Sigmoid colon (tissue), 6 donors: ENCODE measurements at regions not wholly inside any gene's neighbourhood (a gene's known extent, or its start where the extent isn't known, plus 50 kb on each side); places are given as distances from the start of the nearest gene placed in this dataset.

Experiments
- DNase-seq: peaks from one replicate; pipeline ENCODE4 v3.0.0-alpha.2; 2019
- H3K27ac ChIP-seq, 4 donors: fragments of 200-600 bp; sonication (generic); one replicate each; pipeline ENCODE4 v1.5.1; 2016 to 2019; ENCODE audit warnings: mild to moderate bottlenecking in 1 of 4
- H3K27me3 ChIP-seq, 3 donors: fragments of 200-600 bp; sonication (generic); one replicate each; pipeline ENCODE4 v1.5.1; 2019; ENCODE audit warnings: mild to moderate bottlenecking in 1 of 3
- H3K36me3 ChIP-seq, 4 donors: fragments of 200-600 bp; sonication (generic); one replicate each; pipeline ENCODE4 v1.5.1; 2016 to 2019
- H3K4me1 ChIP-seq, 4 donors: fragments of 200-600 bp; sonication (generic); one replicate each; pipeline ENCODE4 v1.5.1; 2017 to 2019
- H3K4me3 ChIP-seq, 4 donors: fragments of 200-600 bp; sonication (generic); one replicate each; pipeline ENCODE4 v1.5.1; 2017 to 2019; ENCODE audit warnings: mild to moderate bottlenecking in 2 of 4, moderate library complexity in 1 of 4
- H3K9me3 ChIP-seq, 4 donors: fragments of 200-600 bp in 3 of 4; sonication (generic) in 3 of 4; one replicate each; pipeline versions ENCODE4 v1.5.1 to v1.6.1; 2013 to 2019
- CTCF ChIP-seq, 4 experiments: fragments of 450-650 bp in 3 of 4; fragments of 200-600 bp in 1 of 4; IDR thresholded peaks; one replicate each; pipeline ENCODE4 v1.5.1; 2016 to 2019; ENCODE audit warnings: antibody characterized with exemption in 4 of 4, mild to moderate bottlenecking in 3 of 4, moderate library complexity in 2 of 4
- EP300 ChIP-seq, 4 donors: sonication (generic); formaldehyde crosslinking; IDR thresholded peaks; one replicate each; pipeline ENCODE4 v1.6.1; 2017; ENCODE audit warnings: antibody characterized with exemption in 4 of 4
- POLR2A ChIP-seq, 2 donors: fragments of 450-650 bp; IDR thresholded peaks; one replicate each; pipeline ENCODE4 v1.6.1; 2016; ENCODE audit warnings: antibody characterized with exemption in 2 of 2, mild to moderate bottlenecking in 2 of 2, moderate library complexity in 2 of 2
- POLR2AphosphoS5 ChIP-seq, 4 donors: sonication (generic); formaldehyde crosslinking; IDR thresholded peaks; one replicate each; pipeline ENCODE4 v1.6.1; 2017; ENCODE audit warnings: antibody characterized with exemption in 4 of 4
- WGBS, 2 donors: extraction: QIAGEN DNeasy Blood & Tissue Kit; methylation state at CpG; one replicate each; pipeline ENCODE4 v1.1.7; 2013; 5-methylcytosine and 5-hydroxymethylcytosine counted together
- intact Hi-C: fragments of 100-400 bp; cut with DNase I; formaldehyde crosslinking; loops from one replicate; pipeline ENCODE4 v1.15.1; 2023
- donor health status: healthy with polysubstance abuse.
- donor health status: healthy.

GRCh38 chr4:4695497-4695896 lies 153.6 kb upstream of the STX18 start:
- DNase-seq: no peak
- WGBS, 2 donors: 92 to 96% methylated on average over 1 of the region's 1 CpG
- Histone ChIP-seq H3K27me3 (no peaks in the 10 kb centered on the region), H3K27ac (no peak overlapping the region), H3K36me3 (no peaks in the 10 kb centered on the region), H3K4me3 (no peak overlapping the region), H3K4me1 (peaks cover 0 to 7% (median 0%) of the 10 kb centered on the region in 4 donors), H3K9me3 (no peaks in the 10 kb centered on the region)
- TF ChIP-seq POLR2A (IDR thresholded peaks at IDR 0.05) (no peak), CTCF (IDR thresholded peaks at IDR 0.05) (no peak), EP300 (IDR thresholded peaks at IDR 0.05) (no peak), POLR2AphosphoS5 (IDR thresholded peaks at IDR 0.05) (no peak)
- intact Hi-C loops: no loop called here

- TF ChIP-seq EP300 (IDR thresholded peaks at IDR 0.05) (no peak), POLR2AphosphoS5 (IDR thresholded peaks at IDR 0.05) (no peak), POLR2A (IDR thresholded peaks at IDR 0.05) (no peak), CTCF (IDR thresholded peaks at IDR 0.05) (no peak)
- H3K27ac ChIP-seq: no peak overlapping the region
- H3K27me3 ChIP-seq: no peaks in the 10 kb centered on the region
- no peak for DNase-seq
- peaks cover 0 to 7% (median 0%) of the 10 kb centered on the region in 4 donors for H3K4me1 ChIP-seq
- intact Hi-C loops: no loop called here
- no peaks in the 10 kb centered on the region for H3K9me3 ChIP-seq
- H3K36me3 ChIP-seq: no peaks in the 10 kb centered on the region
- H3K4me3 ChIP-seq: no peak overlapping the region
Observed at GRCh38 chr4:4694827-4695226, 153.0 kb upstream of the STX18 start.

DNA sequence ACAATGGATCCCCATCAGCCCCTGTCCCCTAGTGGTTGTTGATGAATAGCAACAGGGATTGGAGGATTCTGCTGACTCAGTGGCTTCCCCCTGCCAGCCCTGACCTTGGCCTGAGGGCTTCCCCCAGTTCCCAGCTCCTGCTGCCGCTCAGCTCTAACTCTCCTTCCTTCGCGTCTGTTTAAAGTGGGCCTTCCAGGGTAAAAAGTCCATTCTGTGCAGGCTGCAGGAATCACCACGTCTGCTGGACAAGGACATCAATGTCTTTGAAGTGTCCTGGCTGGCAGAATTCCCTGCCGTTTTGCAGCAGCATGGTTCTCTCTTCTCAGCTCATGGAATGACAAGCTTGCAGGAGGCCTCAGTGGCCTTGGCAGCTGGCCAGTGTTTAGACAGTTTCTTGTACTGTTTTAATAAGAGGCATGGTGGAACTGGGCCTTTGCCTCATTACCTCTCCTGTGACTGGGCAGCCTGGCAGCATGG lies 152.5 kb upstream of the STX18 start:
- TF ChIP-seq CTCF (IDR thresholded peaks at IDR 0.05): no peak
- no peak for TF ChIP-seq EP300 (IDR thresholded peaks at IDR 0.05)
- TF ChIP-seq POLR2AphosphoS5 (IDR thresholded peaks at IDR 0.05): no peak
- TF ChIP-seq POLR2A (IDR thresholded peaks at IDR 0.05): no peak
- Histone ChIP-seq H3K27me3 (no peaks in the 10 kb centered on the region), H3K4me3 (no peak overlapping the region), H3K4me1 (peaks cover 0 to 7% (median 0%) of the 10 kb centered on the region in 4 donors), H3K27ac (no peak overlapping the region), H3K9me3 (no peaks in the 10 kb centered on the region), H3K36me3 (no peaks in the 10 kb centered on the region)
- no peak for DNase-seq
- intact Hi-C loops: no loop called here
- WGBS, 2 donors: 78 to 81% methylated on average over 5 of the region's 5 CpGs

DNA sequence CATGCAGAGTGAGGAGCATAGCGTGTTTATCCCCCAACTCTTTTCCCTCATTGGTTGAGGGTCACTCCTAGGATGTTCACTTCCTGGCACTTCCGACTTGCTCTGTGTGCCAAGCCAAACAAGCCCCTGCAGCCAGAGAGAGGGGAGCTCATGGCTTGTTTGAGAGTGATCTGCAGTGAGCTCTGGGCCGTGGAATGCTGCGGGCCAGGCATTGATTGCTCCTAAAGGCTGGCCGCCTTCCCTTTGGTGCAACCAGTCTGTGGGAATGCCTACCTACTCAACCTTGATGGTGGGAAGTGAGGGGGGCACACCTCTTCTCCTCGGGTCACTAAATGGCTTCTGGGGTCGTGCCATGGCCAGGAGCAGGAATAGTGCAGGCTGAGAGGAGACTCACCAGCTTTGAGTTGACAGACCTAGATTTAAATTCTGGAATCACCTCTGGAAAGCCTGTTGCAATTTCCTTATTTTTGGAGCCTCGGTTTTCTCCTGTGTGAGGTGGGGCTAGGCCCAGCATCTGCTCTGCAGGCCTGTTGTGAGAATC lies 152.0 kb upstream of the STX18 start:
- 91 to 93% methylated on average over 8 of the region's 8 CpGs for WGBS, 2 donors
- TF ChIP-seq EP300 (IDR thresholded peaks at IDR 0.05): no peak
- TF ChIP-seq POLR2A (IDR thresholded peaks at IDR 0.05): no peak
- no peak for TF ChIP-seq POLR2AphosphoS5 (IDR thresholded peaks at IDR 0.05)
- TF ChIP-seq CTCF (IDR thresholded peaks at IDR 0.05): no peak
- H3K27ac ChIP-seq: no peak overlapping the region
- H3K4me1 ChIP-seq: peaks cover 0 to 7% (median 0%) of the 10 kb centered on the region in 4 donors
- DNase-seq: no peak
- intact Hi-C loops: no loop called here
- H3K4me3 ChIP-seq: no peak overlapping the region
- no peaks in the 10 kb centered on the region for H3K27me3 ChIP-seq
- H3K9me3 ChIP-seq: no peaks in the 10 kb centered on the region
- H3K36me3 ChIP-seq: no peaks in the 10 kb centered on the region

DNA sequence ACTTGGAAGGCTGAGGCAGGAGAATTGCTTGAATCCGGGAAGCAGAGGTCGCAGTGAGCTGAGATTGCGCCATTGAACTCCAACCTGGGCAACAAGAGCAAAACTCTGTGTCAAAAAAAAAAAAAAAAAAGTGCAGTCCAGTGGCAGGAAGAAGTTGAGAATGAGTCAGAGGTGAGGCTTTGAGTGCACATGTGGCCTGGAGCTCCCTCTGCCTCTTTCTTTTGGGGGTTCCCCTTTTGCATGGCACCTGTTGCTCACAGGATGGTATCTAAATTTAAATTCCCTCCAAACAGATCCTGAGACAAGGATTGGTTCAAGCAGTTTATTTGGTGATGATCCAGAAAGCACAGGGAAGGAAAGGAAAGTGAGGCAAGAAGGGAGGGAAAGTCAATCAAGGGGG lies 151.4 kb upstream of the STX18 start:
- Histone ChIP-seq H3K9me3 (no peaks in the 10 kb centered on the region), H3K27ac (no peak overlapping the region), H3K4me1 (peaks cover 0 to 7% (median 0%) of the 10 kb centered on the region in 4 donors), H3K4me3 (no peak overlapping the region), H3K27me3 (no peaks in the 10 kb centered on the region), H3K36me3 (no peaks in the 10 kb centered on the region)
- WGBS, 2 donors: 91 to 94% methylated on average over 3 of the region's 3 CpGs
- intact Hi-C loops: no loop called here
- no peak for DNase-seq
- no peak for TF ChIP-seq POLR2A (IDR thresholded peaks at IDR 0.05)
- no peak for TF ChIP-seq CTCF (IDR thresholded peaks at IDR 0.05)
- no peak for TF ChIP-seq POLR2AphosphoS5 (IDR thresholded peaks at IDR 0.05)
- no peak for TF ChIP-seq EP300 (IDR thresholded peaks at IDR 0.05)
